GM19238 (cell line): ENCODE measurements at regions not wholly inside any gene's neighbourhood (a gene's known extent, or its start where the extent isn't known, plus 50 kb on each side); places are given as distances from the start of the nearest gene placed in this dataset.

ENCODE experiments used
- DNase-seq: peaks from one replicate; pipeline ENCODE4 v3.0.0; 2011; ENCODE audit warnings: low spot score; ENCODE audit not compliant: insufficient read length

DNA sequence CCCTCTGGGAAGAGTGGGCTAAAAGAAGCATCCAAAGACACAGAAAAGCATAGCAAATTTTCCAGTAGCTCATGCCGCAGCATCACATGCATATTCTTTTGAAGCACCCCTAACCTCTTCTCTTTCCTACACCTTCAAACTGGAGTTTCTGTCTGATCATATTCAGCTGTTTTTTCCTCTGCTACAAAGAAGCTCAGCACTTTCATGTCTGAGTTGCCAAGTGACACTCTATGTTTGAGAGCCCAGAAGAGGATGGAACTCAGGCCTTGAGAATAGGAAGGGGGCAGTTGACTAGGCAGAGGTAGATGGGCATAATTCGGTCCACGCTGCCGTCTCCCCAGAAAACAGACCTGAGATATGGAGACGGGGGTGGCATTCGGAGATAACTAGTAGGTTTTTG is 489.6 kb upstream of the NR2F2 start:
- DNase-seq: no peak

DNA sequence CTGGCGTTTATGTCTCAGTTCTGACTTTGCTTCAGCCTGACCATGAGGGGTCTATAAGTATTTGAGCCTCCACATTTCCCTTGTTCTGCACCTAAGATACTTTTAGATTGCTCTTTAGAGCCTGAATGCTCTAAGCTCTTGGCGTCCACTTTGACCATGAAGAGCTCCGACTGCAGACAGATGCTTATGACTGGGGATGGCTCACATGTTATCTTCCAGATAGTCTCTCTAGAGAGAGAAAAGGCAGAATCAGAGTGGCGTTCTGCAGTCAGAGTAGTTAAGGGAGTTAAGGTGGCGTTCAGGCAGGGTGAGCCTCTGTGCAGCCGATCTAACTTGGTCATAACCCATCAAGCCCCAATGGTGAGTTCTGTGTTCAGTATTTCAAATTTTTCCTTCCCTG is 487.9 kb upstream of the NR2F2 start:
- DNase-seq: no peak

DNA sequence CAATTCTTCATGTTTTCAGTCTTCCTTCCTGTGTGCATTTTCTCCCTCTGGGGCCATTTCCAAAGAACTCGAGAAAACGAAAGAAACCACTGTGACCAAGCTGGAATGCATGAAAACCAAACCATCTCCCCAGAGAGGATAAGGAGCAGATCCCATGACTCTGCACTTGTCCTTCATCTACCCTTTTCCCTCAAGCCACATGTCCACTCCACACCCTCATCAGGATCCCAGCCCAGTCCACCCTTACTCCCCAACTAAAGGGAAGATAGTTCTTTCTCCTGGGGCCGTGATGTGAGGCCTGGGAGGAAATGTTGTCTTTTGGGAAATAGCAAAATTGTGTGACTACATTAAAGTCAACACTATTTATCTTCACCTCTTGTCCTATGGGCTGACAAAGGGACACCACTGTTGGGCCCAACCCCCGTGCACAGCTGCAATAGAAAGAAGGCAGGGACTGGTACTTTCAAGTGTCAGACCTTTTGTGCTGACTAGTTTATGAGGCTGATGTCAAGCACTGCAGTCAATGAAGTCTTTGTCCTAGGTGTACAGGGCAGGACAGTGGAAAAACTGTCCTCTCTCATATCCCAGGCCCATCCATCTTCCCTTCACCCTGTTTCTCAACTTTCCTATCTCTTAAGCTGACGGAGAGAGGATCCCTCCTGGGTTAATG is 487.1 kb upstream of the NR2F2 start:
- no peak for DNase-seq

DNA sequence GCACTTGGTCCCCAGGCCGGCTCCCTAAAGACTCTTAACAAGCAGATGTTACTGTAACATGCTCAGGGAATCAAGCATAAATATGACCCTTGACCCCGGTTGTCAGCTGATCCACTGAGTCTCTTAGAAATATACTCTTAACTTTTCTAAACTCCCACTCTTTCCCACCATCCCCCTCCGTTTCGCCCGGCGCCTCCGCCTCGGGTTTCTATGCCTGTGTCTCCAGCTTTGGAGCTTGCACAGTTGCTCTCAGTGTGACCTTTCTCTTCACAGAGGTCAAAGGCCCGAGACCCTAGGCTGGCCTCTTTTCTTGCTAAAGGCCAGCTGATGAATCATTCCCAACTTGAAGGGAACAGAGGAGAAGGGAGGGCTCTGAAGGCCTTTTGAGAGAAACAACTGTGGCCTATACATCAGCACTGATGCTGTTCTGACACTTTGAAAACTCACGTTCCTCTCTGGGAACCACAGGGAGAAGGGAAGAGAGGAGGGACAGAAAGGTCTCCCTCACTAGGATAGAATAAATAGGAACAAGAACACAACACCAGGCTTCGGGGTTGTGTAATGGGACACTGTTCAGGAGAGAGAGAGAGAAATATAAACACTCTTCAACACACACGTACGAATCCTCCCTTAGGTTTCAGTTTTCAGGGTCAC is 484.5 kb upstream of the NR2F2 start:
- no peak for DNase-seq

DNA sequence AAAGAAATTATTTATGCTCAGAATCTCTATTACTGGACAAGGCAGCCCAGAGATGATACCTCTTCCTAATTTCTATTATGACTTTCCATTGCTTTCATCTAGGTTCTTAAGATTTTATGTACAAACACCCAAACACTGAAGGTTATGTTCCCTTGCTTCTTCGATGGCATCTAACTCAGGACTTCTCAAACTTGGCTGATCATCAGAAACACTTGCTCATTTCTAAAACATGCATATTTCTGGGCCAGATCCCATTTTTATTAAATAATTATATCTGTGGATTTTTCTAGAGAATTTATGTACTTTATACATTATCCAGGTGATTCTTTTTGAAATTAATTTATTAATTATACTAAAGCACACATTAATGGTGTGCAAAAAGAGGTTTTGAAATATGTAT is 482.4 kb upstream of the NR2F2 start:
- no peak for DNase-seq

DNA sequence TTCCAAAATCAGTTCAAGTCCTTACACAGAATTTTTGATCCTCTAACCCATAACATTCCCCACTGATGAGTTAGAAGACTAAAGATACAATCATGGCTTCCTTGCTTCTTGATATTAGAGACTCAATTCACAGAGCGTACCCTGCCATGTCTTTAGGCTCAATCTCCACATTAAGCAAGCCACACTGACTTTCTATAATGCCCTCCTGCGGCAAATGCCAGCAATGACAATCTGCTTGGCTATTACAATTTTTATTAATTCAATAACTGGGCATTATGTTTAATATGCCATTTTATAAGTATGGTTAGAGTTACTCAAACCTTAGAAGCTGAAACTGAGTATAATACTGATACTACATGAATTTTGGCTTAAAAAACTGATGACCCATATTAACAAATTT is 479.7 kb upstream of the NR2F2 start:
- DNase-seq: no peak

DNA sequence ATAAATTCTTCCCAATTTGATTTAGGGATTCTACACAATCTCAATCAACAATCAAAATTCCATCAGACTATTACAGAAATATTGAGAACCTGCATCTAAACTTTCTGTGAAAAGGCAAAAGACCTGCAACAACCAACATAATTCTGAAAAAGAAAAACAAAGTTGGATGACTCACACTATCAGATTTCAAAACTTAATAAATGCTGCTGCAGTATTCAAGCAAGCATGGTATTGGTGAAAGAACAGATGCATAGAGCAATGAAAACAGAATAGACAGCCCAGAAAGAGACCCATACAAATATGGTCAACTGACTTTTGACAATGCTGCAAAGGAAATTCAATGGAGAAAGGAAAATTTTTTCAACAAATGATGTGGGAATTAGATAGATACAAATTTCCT is 477.1 kb upstream of the NR2F2 start:
- DNase-seq: no peak

DNA sequence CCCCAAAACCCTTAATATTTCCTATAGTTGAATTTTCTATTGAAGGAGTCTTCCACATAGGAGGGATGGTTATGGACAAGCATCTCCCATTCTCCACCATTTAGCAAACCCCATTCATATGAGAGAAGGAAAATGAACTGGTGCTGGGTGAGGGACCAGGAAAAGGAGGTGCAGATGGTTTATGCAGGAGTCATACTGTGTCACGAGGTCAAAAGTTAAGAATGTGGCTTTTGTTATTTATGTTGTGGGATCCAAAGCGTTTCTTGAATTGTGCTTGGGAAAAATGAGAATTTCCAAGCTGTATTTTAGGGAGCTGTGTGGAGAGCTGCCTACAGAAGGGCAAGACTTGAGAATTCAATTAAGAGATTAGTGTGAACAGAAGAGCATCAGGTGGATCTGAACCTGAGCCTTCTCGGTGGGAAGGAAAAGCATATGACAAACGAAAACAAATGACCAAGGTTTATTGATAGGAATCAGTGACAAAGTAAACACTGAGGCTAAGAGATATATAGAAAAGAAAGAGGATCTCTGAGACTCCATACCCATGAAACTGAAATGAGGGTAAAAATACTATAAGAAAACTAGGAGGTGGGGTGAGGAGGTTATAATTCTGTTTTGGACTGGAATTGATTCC is 473.3 kb upstream of the NR2F2 start:
- DNase-seq: no peak

DNA sequence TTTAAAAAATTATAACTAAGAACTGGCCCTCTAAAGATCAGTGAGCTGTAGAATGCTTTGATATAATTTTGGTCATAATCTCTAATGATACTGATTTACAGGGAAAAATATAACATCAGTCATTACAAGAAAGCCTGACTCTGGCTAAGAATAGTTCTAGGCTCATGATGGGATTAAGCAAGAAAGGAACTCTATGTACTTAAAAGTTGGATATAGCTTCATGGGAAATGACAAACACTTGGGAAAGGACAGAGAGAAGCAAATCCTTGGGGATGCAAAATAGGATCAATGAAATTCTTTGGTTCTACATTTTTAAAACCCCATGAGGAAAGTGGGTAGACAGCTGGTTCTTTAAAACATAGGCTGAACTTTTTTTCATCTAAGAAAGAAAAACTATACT is 472.7 kb upstream of the NR2F2 start:
- no peak for DNase-seq

DNA sequence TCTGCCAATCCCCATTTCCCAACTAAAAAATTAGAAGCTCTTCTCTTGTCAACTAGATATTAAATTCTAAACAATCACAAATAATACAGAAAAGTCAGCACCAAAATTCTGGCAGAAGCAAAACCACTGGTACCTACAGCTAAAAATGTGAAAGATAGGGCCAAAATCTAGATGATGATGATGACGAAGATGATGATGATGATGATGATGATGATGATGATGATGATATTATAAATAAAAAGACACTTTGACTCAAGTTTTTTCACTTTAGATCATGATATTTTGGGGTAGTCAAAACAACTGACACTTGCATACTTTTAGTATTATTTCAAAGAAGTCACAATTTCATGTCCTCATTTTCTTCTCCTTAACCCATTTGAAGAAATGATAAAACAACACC is 470.1 kb upstream of the NR2F2 start:
- DNase-seq: no peak

DNA sequence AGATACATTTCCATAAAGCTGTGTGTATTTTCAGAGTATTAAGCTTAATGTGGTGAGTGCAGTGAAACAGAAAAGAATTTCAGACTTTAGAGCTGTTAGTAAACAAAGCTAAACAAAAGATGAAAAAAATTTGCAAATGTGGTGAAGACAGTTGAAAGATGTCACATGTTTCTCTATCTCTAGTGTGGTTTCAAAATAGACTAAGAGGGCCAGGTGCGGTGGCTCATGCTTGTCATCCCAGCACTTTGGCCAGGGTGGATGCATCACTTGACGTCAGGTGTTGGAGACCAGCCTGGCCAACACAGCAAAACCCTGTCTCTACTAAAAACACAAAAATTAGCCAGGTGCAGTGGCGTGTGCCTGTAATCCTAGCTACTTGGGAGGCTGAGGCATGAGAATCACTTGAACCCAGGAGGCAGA is 466.0 kb upstream of the NR2F2 start:
- DNase-seq: no peak

DNA sequence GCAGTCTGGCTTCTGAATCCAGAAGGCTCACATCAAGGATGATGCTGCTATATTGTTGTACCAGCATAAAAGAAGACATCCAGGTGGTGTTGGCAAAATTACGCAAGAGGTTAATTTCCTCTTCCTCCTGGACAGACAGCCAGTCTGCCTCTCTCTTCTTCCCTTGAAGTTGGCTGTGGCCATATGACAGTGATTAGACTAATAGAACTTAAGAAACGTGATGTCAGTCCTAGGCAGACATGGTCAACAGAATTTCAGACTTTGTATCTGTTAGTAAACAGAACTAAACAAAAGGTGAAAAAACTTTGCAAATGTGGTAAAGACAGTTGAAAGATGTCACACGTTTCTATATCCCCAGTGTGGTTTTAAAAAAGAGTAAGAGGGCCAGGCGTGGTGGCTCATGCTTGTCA is 465.2 kb upstream of the NR2F2 start:
- no peak for DNase-seq

DNA sequence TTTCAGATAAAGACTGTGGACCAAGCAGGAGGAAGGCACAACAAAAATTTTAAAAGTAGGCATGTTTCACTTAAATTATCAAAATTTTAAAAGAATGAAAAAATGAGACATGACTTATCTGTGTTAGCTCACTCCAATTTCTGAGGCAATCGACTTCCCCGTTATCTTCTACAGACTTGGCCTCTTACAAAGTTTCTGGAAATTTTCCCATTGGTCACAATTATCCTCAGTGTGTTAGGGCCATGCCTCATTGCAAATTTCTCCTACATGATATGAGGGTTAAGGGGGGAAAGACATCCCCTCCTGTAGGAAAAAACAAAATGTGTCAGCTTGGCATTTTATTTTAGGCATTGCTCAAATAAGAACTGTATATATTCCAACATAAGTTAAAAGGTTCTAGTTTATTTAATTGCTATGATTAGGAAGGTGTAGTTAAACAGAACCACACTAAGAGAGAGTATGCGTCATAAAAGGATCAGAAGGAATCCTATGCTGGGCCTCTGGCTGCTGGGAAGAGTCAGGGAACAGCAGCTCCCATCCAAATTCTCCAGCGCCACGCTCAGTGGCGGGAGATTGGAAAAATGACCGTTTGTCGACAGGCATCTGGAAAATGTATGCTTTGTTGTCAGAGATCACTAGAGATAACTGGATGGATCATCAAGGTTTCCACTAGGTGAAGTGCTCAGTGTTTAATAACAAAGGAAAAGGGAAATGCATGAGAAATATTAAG is 463.6 kb upstream of the NR2F2 start:
- no peak for DNase-seq

DNA sequence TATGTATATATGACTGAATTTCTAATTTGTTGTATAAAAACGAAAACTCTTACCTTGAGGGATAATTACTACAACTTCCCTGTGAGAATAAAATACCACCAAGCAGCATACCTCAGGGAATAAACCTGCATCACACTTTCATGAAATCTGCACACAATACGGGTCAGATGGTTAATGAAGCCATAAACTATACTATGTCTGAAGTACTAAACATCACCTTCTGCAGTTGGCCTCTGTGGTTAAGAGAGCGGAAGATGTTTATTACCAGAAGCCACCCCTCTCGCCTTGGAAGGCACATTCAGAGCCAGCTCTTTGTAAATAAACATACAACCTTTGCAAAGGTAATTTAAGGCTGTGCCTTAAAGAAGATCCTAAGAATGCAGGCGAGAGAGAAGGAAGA is 462.1 kb upstream of the NR2F2 start:
- no peak for DNase-seq

DNA sequence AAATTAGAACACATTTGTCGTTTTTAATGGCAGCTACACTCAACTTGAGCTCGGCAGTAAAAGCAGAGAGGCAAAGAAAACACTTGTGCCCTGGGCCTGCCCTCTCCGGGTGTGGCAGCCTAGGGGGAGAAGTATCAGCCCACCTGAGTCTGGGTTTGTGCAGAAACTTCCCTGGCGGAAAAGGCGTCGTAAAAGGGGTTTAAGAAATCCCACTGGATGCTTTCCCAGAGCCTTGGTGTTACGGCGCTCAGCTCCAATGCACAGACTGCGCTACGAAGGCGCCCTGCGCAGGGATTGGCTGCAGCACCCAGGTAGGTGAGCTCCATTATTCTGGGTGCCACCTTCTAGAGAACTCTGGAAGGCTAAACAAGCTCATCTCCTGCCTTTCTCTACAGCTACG is 461.5 kb upstream of the NR2F2 start:
- DNase-seq: no peak

DNA sequence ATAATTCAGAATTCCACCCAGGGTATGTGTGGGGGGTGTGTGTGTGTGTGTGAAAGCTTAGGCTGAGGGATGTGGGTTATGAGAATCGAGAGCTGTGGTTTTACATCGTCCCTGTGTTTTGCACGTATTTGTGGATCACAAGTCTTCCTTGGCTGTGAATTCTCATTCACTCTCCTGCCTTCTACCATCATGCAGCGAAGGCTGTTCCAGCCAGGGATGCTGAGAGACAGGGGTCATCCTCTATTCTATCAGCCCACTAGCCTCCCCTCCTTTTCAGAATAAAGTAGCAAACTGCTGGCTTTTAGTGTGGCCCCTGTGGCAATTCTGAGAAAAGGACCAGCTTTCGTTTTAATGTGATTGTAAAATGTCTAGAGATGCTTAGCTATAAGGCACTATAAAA is 460.6 kb upstream of the NR2F2 start:
- no peak for DNase-seq

DNA sequence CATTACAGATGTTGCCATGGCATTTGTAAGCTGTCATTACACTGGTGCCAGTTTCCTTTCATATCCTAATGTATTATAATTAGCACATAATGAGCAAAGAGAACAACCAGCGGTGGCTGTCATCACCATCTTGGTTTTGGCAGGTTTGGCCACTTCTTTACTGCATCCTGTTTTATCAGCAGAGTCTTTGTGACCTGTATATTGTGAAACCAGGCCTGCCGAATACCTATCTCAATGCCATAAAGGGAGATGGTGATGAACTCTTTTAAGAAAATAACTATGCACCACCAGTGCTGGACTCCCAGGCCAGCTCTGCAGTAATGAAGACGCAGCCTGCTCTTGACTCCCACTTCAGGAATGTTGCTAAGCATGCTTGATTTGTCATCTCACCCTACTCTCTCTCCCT is 458.1 kb upstream of the NR2F2 start:
- no peak for DNase-seq

DNA sequence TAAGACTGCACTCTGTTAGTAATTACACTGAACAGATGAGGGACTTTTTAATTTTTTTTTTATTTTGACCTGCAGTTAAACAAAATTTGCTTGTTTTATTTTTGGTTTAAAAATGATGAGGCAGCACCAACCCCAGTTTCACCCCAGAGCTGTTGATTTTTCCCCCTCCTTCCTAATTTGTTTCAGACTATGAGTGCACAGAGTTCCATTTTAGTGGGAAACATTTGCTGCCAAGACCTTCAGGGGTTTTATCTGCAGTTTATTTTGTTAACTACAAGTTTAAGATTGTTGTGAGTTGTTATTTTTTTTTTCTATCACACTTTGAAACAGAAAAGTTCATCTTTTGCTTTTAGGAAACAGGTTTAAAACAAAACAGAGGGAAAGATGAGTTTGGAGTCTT is 455.9 kb upstream of the NR2F2 start:
- no peak for DNase-seq

DNA sequence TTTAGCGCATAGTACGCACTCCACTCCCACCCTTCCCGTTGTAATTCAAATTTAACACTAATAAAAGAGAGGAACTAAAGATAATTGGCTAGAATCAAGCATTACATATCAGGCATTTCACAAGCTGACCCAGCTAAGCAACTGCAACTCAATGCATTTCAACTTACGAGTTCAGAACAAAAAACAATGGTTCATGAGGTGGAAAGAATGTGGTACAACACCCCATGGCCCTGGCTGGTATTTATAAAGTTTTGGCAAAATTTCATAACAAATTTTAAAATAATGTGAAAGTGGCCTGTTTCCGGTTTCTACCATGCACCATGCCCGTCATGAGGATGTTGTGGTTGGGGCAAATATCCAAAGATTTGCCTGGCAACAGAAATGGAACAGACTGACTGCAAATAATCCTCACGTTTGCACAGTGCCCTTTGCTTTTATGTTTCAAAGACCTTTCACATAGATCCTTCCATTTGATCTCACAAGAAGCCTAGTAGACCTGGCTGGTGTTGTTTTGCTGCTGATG is 455.3 kb upstream of the NR2F2 start:
- DNase-seq: no peak

DNA sequence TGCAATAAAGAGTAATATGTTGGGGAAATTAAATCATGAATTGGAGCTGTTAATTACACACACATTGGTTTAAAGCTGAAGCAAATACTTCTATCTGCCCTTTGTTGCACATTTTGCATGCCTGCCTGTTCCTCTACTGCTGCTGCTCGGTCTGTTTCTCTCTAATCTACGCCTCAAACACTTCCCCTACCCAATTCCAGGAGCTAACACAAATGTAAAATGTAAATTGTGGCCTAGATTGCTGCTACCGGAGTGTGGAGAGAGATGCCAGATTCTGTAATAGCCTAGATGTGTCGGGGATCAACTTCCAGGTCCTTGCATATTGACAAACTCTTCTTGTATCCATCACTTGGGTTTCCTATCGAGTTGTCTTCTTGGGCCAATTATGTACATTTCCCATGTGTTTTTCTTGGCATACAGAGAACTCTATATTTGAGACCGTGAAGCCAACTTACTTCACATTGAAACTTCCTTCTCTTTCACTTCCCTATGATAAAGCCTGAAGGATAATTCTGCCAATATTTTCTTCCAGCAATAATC is 450.4 kb upstream of the NR2F2 start:
- DNase-seq: no peak

DNA sequence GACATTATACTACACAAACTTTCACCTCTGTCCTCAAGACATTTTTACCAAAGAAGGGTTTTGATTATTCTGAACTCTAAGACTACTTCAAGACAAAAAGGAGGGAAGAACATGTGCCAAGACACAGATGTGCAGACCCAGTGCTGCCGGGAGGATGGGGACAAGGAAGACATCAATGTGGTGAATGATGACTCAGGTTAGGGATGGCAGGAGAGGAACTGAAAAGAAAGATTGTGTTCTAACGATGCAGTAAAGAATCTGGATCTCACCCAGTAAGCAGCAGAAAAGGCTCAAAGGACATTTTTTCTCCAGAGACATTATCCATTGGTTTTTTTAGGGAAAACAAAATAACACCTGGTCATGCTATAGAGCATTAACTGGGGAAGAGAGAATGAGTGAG is 449.9 kb upstream of the NR2F2 start:
- no peak for DNase-seq

DNA sequence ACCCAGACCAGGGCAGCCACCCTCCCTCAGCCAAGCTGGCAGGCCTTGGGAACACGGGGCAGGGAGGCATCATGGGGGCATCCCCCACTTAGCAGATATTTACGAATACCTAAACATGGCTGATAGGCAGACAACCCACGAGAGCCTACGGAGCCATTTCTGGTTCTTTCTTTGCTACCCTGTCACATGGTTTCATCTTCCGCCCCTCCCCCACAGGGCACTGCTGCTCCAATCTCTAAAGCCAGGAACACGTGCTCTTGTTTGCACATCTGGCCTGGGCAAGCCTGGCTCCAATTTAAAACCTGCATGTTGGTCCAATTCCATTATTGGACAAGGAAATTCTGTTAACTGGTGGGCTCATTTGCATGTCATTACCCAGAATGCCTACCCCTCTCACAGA is 447.4 kb upstream of the NR2F2 start:
- DNase-seq: no peak
